ENCODE measurements at regions not wholly inside any gene's neighbourhood (a gene's known extent, or its start where the extent isn't known, plus 50 kb on each side); places are given as distances from the start of the nearest gene placed in this dataset.

- no peak overlapping the region for H3K9ac ChIP-seq (ENCODE audit: low read length)
- H3K4me1 ChIP-seq (ENCODE audit: insufficient read depth, low read length) = no peaks in the 10 kb centered on the region
- no peak overlapping the region for H3K4me3 ChIP-seq (ENCODE audit: low read depth in 1 of 2, low read length in 2 of 2)
- H3K9me3 ChIP-seq (ENCODE audit: low read length) = no peaks in the 10 kb centered on the region
- no peaks in the 10 kb centered on the region for H3K36me3 ChIP-seq (ENCODE audit: insufficient read depth, low read length)
- peaks cover 0 to 5% of the 10 kb centered on the region in 2 donors for H3K27me3 ChIP-seq (ENCODE audit: control insufficient read depth in 1 of 2, insufficient read depth in 2 of 2, low read length in 2 of 2)
- H3K27ac ChIP-seq (ENCODE audit: low read depth, low read length) = no peak overlapping the region
Observed at GRCh38 chr11:119501777-119502405, 78.9 kb upstream of the THY1 start.

DNA sequence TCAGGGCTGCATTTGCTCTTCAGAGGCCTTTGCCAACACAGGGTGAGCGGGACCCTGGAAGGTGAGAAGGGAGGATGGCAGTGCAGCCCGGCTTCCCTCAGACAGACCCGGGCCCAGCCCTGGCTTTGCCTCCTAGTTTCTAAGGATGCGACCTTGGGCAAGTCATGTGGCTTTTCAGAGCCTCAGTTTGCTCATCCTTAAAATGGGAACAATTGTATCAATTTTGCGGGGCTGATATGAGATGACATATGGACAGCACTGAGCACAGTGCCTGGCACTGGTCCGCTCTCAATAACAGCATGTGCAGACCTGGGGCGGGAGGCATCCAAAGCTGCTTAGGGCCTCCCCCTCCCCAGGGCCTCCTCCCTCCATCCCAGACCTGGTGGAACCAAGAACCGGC lies 74.7 kb upstream of the THY1 start:
- no peak overlapping the region for H3K4me3 ChIP-seq (ENCODE audit: low read depth in 1 of 2, low read length in 2 of 2)
- no peak overlapping the region for H3K27ac ChIP-seq (ENCODE audit: low read depth, low read length)
- peaks cover 0 to 5% of the 10 kb centered on the region in 2 donors for H3K27me3 ChIP-seq (ENCODE audit: control insufficient read depth in 1 of 2, insufficient read depth in 2 of 2, low read length in 2 of 2)
- H3K9ac ChIP-seq (ENCODE audit: low read length) = no peak overlapping the region
- no peaks in the 10 kb centered on the region for H3K9me3 ChIP-seq (ENCODE audit: low read length)
- no peaks in the 10 kb centered on the region for H3K36me3 ChIP-seq (ENCODE audit: insufficient read depth, low read length)
- H3K4me1 ChIP-seq (ENCODE audit: insufficient read depth, low read length) = no peaks in the 10 kb centered on the region

- Histone ChIP-seq H3K36me3 (ENCODE audit: insufficient read depth, low read length) (no peaks in the 10 kb centered on the region), H3K9ac (ENCODE audit: low read length) (no peak overlapping the region), H3K9me3 (ENCODE audit: low read length) (no peaks in the 10 kb centered on the region), H3K4me1 (ENCODE audit: insufficient read depth, low read length) (no peaks in the 10 kb centered on the region), H3K4me3 (ENCODE audit: low read depth in 1 of 2, low read length in 2 of 2) (no peak overlapping the region), H3K27ac (ENCODE audit: low read depth, low read length) (no peak overlapping the region), H3K27me3 (ENCODE audit: control insufficient read depth in 1 of 2, insufficient read depth in 2 of 2, low read length in 2 of 2) (peaks cover 0 to 5% of the 10 kb centered on the region in 2 donors)
Observed at GRCh38 chr11:119496997-119497396, 74.0 kb upstream of the THY1 start.

GRCh38 chr11:119496469-119496868 lies 73.5 kb upstream of the THY1 start:
- Histone ChIP-seq H3K27me3 (ENCODE audit: control insufficient read depth in 1 of 2, insufficient read depth in 2 of 2, low read length in 2 of 2) (peaks cover 0 to 5% of the 10 kb centered on the region in 2 donors), H3K4me1 (ENCODE audit: insufficient read depth, low read length) (no peaks in the 10 kb centered on the region), H3K36me3 (ENCODE audit: insufficient read depth, low read length) (no peaks in the 10 kb centered on the region), H3K9me3 (ENCODE audit: low read length) (no peaks in the 10 kb centered on the region), H3K27ac (ENCODE audit: low read depth, low read length) (no peak overlapping the region), H3K4me3 (ENCODE audit: low read depth in 1 of 2, low read length in 2 of 2) (no peak overlapping the region), H3K9ac (ENCODE audit: low read length) (no peak overlapping the region)

- H3K9ac ChIP-seq (ENCODE audit: low read length) = no peak overlapping the region
- no peaks in the 10 kb centered on the region for H3K4me1 ChIP-seq (ENCODE audit: insufficient read depth, low read length)
- no peaks in the 10 kb centered on the region for H3K9me3 ChIP-seq (ENCODE audit: low read length)
- no peaks in the 10 kb centered on the region for H3K36me3 ChIP-seq (ENCODE audit: insufficient read depth, low read length)
- no peak overlapping the region for H3K4me3 ChIP-seq (ENCODE audit: low read depth in 1 of 2, low read length in 2 of 2)
- H3K27ac ChIP-seq (ENCODE audit: low read depth, low read length) = no peak overlapping the region
- peaks cover 0 to 5% of the 10 kb centered on the region in 2 donors for H3K27me3 ChIP-seq (ENCODE audit: control insufficient read depth in 1 of 2, insufficient read depth in 2 of 2, low read length in 2 of 2)
Observed at GRCh38 chr11:119493712-119494111, 70.7 kb upstream of the THY1 start.

DNA sequence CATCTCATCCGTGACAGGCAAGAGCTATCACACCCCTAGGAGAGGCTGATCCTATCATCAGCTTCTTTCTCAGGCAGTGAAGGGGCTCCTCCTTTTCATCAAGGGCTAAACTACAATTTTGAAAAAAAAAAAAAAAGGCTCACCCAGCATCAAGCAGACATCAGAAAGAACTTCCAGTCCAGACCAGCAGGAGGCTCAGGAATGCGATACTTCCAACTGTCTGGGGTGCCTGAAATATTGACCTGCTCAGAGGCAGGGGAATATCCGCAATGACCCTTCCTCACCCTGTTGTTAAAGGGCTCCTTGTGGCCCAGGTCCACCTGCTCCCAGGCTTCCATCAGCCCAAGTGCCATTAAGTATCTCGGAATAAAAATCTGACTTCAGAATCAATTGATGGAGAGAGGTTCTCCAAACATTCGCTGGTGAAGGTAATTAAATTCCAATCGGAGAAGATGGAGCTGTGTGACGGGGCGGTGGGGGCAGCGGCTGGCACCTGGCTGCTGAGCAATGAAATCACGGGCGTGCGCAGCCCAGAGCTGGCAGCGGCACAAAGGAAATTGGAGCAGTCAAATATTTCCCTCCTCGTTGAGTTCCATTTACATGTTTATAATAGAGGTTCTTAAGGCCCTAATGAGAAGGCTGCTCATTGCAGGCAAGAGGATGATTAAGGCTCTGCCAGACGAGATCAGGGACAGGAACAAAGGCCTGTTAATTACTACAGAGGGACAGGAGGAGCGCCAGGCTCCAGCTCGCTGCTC lies 69.0 kb upstream of the THY1 start:
- H3K4me1 ChIP-seq (ENCODE audit: insufficient read depth, low read length) = no peaks in the 10 kb centered on the region
- H3K4me3 ChIP-seq (ENCODE audit: low read depth in 1 of 2, low read length in 2 of 2) = no peak overlapping the region
- no peaks in the 10 kb centered on the region for H3K36me3 ChIP-seq (ENCODE audit: insufficient read depth, low read length)
- H3K9ac ChIP-seq (ENCODE audit: low read length) = no peak overlapping the region
- H3K9me3 ChIP-seq (ENCODE audit: low read length) = no peaks in the 10 kb centered on the region
- no peaks in the 10 kb centered on the region for H3K27me3 ChIP-seq (ENCODE audit: control insufficient read depth in 1 of 2, insufficient read depth in 2 of 2, low read length in 2 of 2)
- no peak overlapping the region for H3K27ac ChIP-seq (ENCODE audit: low read depth, low read length)

DNA sequence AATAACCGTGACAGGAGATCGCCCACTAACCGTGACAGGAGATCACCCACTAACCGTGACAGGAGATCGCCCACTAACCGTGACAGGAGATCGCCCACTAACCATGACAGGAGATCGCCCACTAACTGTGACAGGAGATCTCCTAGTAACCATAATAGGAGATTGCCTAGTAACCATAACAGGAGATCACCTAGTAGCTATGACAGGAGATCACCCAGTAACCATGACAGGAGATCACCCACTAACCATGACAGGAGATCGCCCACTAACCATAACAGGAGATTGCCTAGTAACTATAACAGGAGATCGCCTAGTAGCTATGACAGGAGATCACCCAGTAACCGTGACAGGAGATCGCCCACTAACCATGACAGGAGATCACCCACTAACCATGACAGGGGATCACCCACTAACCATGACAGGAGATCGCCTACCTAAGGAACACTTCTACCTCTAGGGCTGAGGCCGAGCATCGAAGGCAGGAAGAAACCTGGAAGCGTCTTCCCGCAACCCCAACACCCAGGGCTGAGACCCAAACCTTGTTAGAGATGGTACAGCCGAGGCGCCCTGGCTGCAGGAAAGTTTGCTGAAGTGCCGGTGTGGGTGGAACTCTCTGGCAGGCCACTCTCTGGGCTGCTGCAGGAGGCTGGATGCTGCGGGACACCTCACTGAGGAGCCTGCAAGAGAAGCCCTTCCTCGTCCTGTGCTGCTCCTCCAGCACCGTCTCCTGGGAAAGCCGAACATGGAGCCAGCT lies 67.5 kb upstream of the THY1 start:
- no peaks in the 10 kb centered on the region for H3K9me3 ChIP-seq (ENCODE audit: low read length)
- no peaks in the 10 kb centered on the region for H3K27me3 ChIP-seq (ENCODE audit: control insufficient read depth in 1 of 2, insufficient read depth in 2 of 2, low read length in 2 of 2)
- H3K36me3 ChIP-seq (ENCODE audit: insufficient read depth, low read length) = no peaks in the 10 kb centered on the region
- H3K4me3 ChIP-seq (ENCODE audit: low read depth in 1 of 2, low read length in 2 of 2) = no peak overlapping the region
- H3K27ac ChIP-seq (ENCODE audit: low read depth, low read length) = no peak overlapping the region
- H3K4me1 ChIP-seq (ENCODE audit: insufficient read depth, low read length) = no peaks in the 10 kb centered on the region
- no peak overlapping the region for H3K9ac ChIP-seq (ENCODE audit: low read length)

- Histone ChIP-seq H3K36me3 (ENCODE audit: insufficient read depth, low read length) (no peaks in the 10 kb centered on the region), H3K4me3 (ENCODE audit: low read depth in 1 of 2, low read length in 2 of 2) (no peak overlapping the region), H3K9me3 (ENCODE audit: low read length) (no peaks in the 10 kb centered on the region), H3K27ac (ENCODE audit: low read depth, low read length) (no peak overlapping the region), H3K4me1 (ENCODE audit: insufficient read depth, low read length) (no peaks in the 10 kb centered on the region), H3K9ac (ENCODE audit: low read length) (no peak overlapping the region), H3K27me3 (ENCODE audit: control insufficient read depth in 1 of 2, insufficient read depth in 2 of 2, low read length in 2 of 2) (no peaks in the 10 kb centered on the region)
Observed at GRCh38 chr11:119489087-119489486, 66.1 kb upstream of the THY1 start.

- Histone ChIP-seq H3K4me1 (ENCODE audit: insufficient read depth, low read length) (no peaks in the 10 kb centered on the region), H3K9me3 (ENCODE audit: low read length) (no peaks in the 10 kb centered on the region), H3K36me3 (ENCODE audit: insufficient read depth, low read length) (no peaks in the 10 kb centered on the region), H3K4me3 (ENCODE audit: low read depth in 1 of 2, low read length in 2 of 2) (no peak overlapping the region), H3K27ac (ENCODE audit: low read depth, low read length) (no peak overlapping the region), H3K9ac (ENCODE audit: low read length) (no peak overlapping the region), H3K27me3 (ENCODE audit: control insufficient read depth in 1 of 2, insufficient read depth in 2 of 2, low read length in 2 of 2) (no peaks in the 10 kb centered on the region)
Observed at GRCh38 chr11:119488256-119488995, 65.5 kb upstream of the THY1 start.

GRCh38 chr11:119486691-119487259 lies 63.8 kb upstream of the THY1 start:
- no peak overlapping the region for H3K27ac ChIP-seq (ENCODE audit: low read depth, low read length)
- H3K9ac ChIP-seq (ENCODE audit: low read length) = no peak overlapping the region
- no peaks in the 10 kb centered on the region for H3K36me3 ChIP-seq (ENCODE audit: insufficient read depth, low read length)
- H3K27me3 ChIP-seq (ENCODE audit: control insufficient read depth in 1 of 2, insufficient read depth in 2 of 2, low read length in 2 of 2) = no peaks in the 10 kb centered on the region
- H3K9me3 ChIP-seq (ENCODE audit: low read length) = no peaks in the 10 kb centered on the region
- H3K4me3 ChIP-seq (ENCODE audit: low read depth in 1 of 2, low read length in 2 of 2) = no peak overlapping the region
- no peaks in the 10 kb centered on the region for H3K4me1 ChIP-seq (ENCODE audit: insufficient read depth, low read length)

DNA sequence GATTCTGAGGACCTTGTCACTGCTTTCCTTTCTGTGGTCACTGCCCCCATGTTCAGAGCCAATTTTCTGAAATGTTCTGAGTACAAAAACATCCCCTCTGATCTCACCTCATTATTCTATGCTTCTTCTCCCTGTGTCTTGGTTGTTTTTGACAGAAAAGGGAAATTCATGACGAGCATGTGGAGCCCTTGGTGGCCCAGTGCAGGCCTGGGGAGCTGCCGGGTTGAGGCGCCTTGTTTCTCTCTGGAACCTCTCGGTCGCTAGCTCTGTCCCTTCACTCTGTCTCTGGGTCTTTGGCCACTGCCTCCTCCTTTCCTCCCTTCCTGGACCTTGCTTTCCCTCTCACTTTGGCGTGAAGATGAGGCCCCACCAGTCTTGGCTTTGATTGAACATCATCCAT lies 63.0 kb upstream of the THY1 start:
- Histone ChIP-seq H3K9ac (ENCODE audit: low read length) (no peak overlapping the region), H3K27me3 (ENCODE audit: control insufficient read depth in 1 of 2, insufficient read depth in 2 of 2, low read length in 2 of 2) (no peaks in the 10 kb centered on the region), H3K36me3 (ENCODE audit: insufficient read depth, low read length) (no peaks in the 10 kb centered on the region), H3K4me3 (ENCODE audit: low read depth in 1 of 2, low read length in 2 of 2) (no peak overlapping the region), H3K4me1 (ENCODE audit: insufficient read depth, low read length) (no peaks in the 10 kb centered on the region), H3K9me3 (ENCODE audit: low read length) (no peaks in the 10 kb centered on the region), H3K27ac (ENCODE audit: low read depth, low read length) (no peak overlapping the region)
